ENCODE measurements at regions not wholly inside any gene's neighbourhood (a gene's known extent, or its start where the extent isn't known, plus 50 kb on each side); places are given as distances from the start of the nearest gene placed in this dataset.

DNA sequence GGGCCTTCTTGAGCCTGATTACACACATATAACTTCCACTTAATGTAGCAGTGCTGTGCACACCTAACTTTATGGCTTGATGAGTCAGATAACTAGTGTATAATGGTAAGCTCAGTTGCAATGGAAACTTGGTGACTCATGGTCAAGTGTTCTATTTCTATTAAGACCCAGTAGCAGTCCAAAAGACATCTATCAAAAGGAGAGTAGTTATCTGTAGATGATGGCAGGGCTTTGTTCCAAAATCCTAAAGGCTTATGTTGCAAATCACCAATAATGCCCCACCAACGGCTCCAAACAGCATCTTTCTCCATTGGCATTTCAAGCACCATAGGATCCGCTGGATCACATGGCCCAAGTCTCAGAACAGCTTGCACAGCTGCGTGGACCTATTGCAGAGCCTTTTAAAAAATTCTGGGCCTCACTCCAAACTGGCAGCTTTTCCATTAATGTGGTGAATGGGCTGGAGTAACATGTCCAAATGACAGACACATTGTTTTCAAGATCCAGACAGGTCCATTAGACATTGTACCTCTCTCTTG is 566.8 kb upstream of the USP24 start:
- Mint-ChIP-seq H3K36me3 (no peaks in the 10 kb centered on the region), H3K27ac (no peak overlapping the region), H3K9me3 (no peaks in the 10 kb centered on the region), H3K4me1 (no peaks in the 10 kb centered on the region), H3K4me3 (no peak overlapping the region), H3K27me3 (ENCODE audit: low read depth in 2 of 2) (peaks cover 0 to 12% of the 10 kb centered on the region in 2 donors)
- TF ChIP-seq, protein P1, sequence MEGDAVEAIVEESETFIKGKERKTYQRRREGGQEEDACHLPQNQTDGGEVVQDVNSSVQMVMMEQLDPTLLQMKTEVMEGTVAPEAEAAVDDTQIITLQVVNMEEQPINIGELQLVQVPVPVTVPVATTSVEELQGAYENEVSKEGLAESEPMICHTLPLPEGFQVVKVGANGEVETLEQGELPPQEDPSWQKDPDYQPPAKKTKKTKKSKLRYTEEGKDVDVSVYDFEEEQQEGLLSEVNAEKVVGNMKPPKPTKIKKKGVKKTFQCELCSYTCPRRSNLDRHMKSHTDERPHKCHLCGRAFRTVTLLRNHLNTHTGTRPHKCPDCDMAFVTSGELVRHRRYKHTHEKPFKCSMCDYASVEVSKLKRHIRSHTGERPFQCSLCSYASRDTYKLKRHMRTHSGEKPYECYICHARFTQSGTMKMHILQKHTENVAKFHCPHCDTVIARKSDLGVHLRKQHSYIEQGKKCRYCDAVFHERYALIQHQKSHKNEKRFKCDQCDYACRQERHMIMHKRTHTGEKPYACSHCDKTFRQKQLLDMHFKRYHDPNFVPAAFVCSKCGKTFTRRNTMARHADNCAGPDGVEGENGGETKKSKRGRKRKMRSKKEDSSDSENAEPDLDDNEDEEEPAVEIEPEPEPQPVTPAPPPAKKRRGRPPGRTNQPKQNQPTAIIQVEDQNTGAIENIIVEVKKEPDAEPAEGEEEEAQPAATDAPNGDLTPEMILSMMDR (IDR thresholded peaks at IDR 0.05): no peak
- no peak for DNase-seq
- H3K9me3 ChIP-seq (ENCODE audit: control insufficient read depth, insufficient read depth, low read length): no peaks in the 10 kb centered on the region
- no peak overlapping the region for H3K4me3 ChIP-seq (ENCODE audit: low read length)
- intact Hi-C loops (cut with micrococcal nuclease): no loop called here
- no peak for ATAC-seq
- H3K27ac ChIP-seq (ENCODE audit: low read length): no peak overlapping the region
- H3K27me3 ChIP-seq (ENCODE audit: control insufficient read depth, insufficient read depth, low read length): no peaks in the 10 kb centered on the region
- H3K4me1 ChIP-seq (ENCODE audit: control insufficient read depth, insufficient read depth, low read length): no peaks in the 10 kb centered on the region
- no peaks in the 10 kb centered on the region for H3K36me3 ChIP-seq (ENCODE audit: control insufficient read depth, insufficient read depth, low read length)
- WGBS (ENCODE audit: insufficient coverage): 87% methylated on average over 3 of the region's 3 CpGs

DNA sequence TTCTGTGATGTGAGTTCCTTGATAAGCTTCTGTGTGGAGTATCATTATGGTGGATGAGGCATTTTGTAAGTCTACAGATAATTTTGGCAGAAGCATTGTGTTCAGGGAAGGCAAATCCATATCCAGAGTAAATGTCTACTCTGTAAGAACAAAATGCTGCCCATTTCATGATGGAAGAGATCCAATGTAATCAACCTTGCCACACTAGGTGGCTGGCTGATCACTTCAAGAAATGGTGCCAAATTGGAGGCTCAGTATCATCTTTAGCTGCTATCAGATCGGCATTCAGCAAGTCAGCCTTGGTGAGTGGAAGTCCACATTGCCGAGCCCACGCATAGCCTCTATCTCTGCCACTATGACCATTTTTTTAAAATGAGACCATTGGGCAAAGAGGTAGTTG is 565.8 kb upstream of the USP24 start:
- Mint-ChIP-seq H3K9me3 (no peaks in the 10 kb centered on the region), H3K27ac (no peak overlapping the region), H3K4me3 (no peak overlapping the region), H3K36me3 (no peaks in the 10 kb centered on the region), H3K4me1 (no peaks in the 10 kb centered on the region), H3K27me3 (ENCODE audit: low read depth in 2 of 2) (peaks cover 0 to 12% of the 10 kb centered on the region in 2 donors)
- Histone ChIP-seq H3K36me3 (ENCODE audit: control insufficient read depth, insufficient read depth, low read length) (no peaks in the 10 kb centered on the region), H3K9me3 (ENCODE audit: control insufficient read depth, insufficient read depth, low read length) (no peaks in the 10 kb centered on the region), H3K27ac (ENCODE audit: low read length) (no peak overlapping the region), H3K27me3 (ENCODE audit: control insufficient read depth, insufficient read depth, low read length) (no peaks in the 10 kb centered on the region), H3K4me3 (ENCODE audit: low read length) (no peak overlapping the region), H3K4me1 (ENCODE audit: control insufficient read depth, insufficient read depth, low read length) (no peaks in the 10 kb centered on the region)
- intact Hi-C loops (cut with micrococcal nuclease): no loop called here
- WGBS (ENCODE audit: insufficient coverage): 94% methylated on average over 3 of the region's 3 CpGs
- TF ChIP-seq, protein P1 (IDR thresholded peaks at IDR 0.05): no peak
- DNase-seq: no peak
- ATAC-seq: no peak

DNA sequence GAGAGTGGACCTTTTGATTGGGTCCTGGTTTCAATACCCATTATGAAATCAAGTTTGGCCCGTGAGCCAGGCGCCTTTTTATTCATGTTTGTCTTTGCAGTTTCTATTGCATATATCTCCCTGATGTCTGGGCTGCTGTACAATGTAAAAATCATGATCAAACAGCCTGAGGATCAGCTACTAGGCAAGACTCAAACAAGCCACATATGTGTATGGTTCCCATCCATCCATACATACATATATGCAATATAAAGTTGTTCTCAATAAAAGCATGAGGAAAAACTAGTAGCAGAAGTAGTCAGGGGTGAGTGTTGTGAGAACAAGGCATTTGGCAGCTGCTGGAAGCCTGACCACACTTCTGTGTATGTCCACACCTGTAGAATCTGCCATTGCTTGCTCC is 562.4 kb upstream of the USP24 start:
- no peaks in the 10 kb centered on the region for H3K9me3 Mint-ChIP-seq
- Histone ChIP-seq H3K36me3 (ENCODE audit: control insufficient read depth, insufficient read depth, low read length) (no peaks in the 10 kb centered on the region), H3K4me1 (ENCODE audit: control insufficient read depth, insufficient read depth, low read length) (no peaks in the 10 kb centered on the region), H3K9me3 (ENCODE audit: control insufficient read depth, insufficient read depth, low read length) (no peaks in the 10 kb centered on the region), H3K27ac (ENCODE audit: low read length) (no peak overlapping the region), H3K4me3 (ENCODE audit: low read length) (no peak overlapping the region), H3K27me3 (ENCODE audit: control insufficient read depth, insufficient read depth, low read length) (no peaks in the 10 kb centered on the region)
- WGBS (ENCODE audit: insufficient coverage): 75% methylated on average over 2 of the region's 2 CpGs
- intact Hi-C loops (cut with micrococcal nuclease): no loop called here
- ATAC-seq: no peak
- no peaks in the 10 kb centered on the region for H3K36me3 Mint-ChIP-seq
- H3K4me3 Mint-ChIP-seq: no peak overlapping the region
- DNase-seq: no peak
- TF ChIP-seq, protein P1 (IDR thresholded peaks at IDR 0.05): no peak
- peaks cover 0 to 20% of the 10 kb centered on the region in 2 donors for H3K27me3 Mint-ChIP-seq (ENCODE audit: low read depth in 2 of 2)
- H3K4me1 Mint-ChIP-seq: no peaks in the 10 kb centered on the region
- no peak overlapping the region for H3K27ac Mint-ChIP-seq

DNA sequence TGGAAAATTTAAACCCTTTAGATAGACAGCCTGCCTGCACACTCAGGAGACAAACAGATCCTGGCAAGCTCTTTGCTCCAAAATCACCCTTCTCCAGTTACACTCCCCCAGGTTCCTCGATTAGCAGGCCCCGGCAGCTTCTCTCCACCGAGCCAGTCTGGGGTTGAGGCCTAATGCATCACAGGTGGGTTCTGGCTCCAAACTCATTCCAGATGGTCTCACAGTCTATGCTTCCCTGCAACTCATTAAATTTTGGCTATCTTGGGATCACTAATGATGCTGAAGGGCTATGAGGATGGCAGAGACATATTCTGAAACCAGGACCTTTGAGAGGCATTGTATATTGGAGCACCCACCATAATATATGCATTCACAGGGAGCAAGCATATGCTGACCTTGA is 559.8 kb upstream of the USP24 start:
- 85% methylated on average over 3 of the region's 3 CpGs for WGBS (ENCODE audit: insufficient coverage)
- H3K4me1 ChIP-seq (ENCODE audit: control insufficient read depth, insufficient read depth, low read length): no peaks in the 10 kb centered on the region
- DNase-seq: no peak
- H3K27ac Mint-ChIP-seq: no peak overlapping the region
- H3K4me3 Mint-ChIP-seq: no peak overlapping the region
- H3K4me1 Mint-ChIP-seq: no peaks in the 10 kb centered on the region
- no peaks in the 10 kb centered on the region for H3K36me3 ChIP-seq (ENCODE audit: control insufficient read depth, insufficient read depth, low read length)
- no peaks in the 10 kb centered on the region for H3K36me3 Mint-ChIP-seq
- TF ChIP-seq, protein P1 (IDR thresholded peaks at IDR 0.05): no peak
- peaks cover 0 to 2% of the 10 kb centered on the region in 2 donors for H3K9me3 Mint-ChIP-seq
- ATAC-seq: no peak
- no peak overlapping the region for H3K27ac ChIP-seq (ENCODE audit: low read length)
- peaks cover 0 to 8% of the 10 kb centered on the region in 2 donors for H3K27me3 Mint-ChIP-seq (ENCODE audit: low read depth in 2 of 2)
- H3K9me3 ChIP-seq (ENCODE audit: control insufficient read depth, insufficient read depth, low read length): no peaks in the 10 kb centered on the region
- H3K4me3 ChIP-seq (ENCODE audit: low read length): no peak overlapping the region
- H3K27me3 ChIP-seq (ENCODE audit: control insufficient read depth, insufficient read depth, low read length): no peaks in the 10 kb centered on the region
- intact Hi-C loops (cut with micrococcal nuclease): no loop called here
